H1 (cell line): ENCODE measurements at regions not wholly inside any gene's neighbourhood (a gene's known extent, or its start where the extent isn't known, plus 50 kb on each side); places are given as distances from the start of the nearest gene placed in this dataset.

Experiments
- EP300 ChIP-seq, 2 experiments: IDR thresholded peaks; 1 replicate in 1 of 2; 2 replicates in 1 of 2; pipeline ENCODE4 v1.6.1; 2011 to 2012; ENCODE audit warnings: low read depth in 2 of 2, low read length in 2 of 2, mild to moderate bottlenecking in 2 of 2, borderline replicate concordance in 1 of 2, inconsistent platforms in 1 of 2, moderate library complexity in 1 of 2
- HDAC6 ChIP-seq: IDR thresholded peaks from one replicate; pipeline ENCODE4 v1.7.1; 2012; ENCODE audit warnings: low read depth, mild to moderate bottlenecking, inconsistent platforms, low read length, moderate library complexity
- POLR2A ChIP-seq, 2 experiments: IDR thresholded peaks; 1 replicate in 1 of 2; 2 replicates in 1 of 2; pipeline ENCODE4 v1.6.1; 2011; ENCODE audit warnings: low read depth in 2 of 2, low read length in 2 of 2, mild to moderate bottlenecking in 2 of 2; ENCODE audit errors: control extremely low read depth in 1 of 2
- TF ChIP-seq, protein P1 (sequence below), 3 experiments: IDR thresholded peaks; 1 replicate in 2 of 3; 2 replicates in 1 of 3; pipeline versions ENCODE4 v1.5.1 to v1.6.1; 2011; ENCODE audit warnings: low read length in 3 of 3, mild to moderate bottlenecking in 3 of 3, inconsistent platforms in 2 of 3, low read depth in 1 of 3, moderate library complexity in 1 of 3; ENCODE audit not compliant: insufficient read depth in 1 of 3; ENCODE audit errors: control extremely low read depth in 1 of 3

DNA sequence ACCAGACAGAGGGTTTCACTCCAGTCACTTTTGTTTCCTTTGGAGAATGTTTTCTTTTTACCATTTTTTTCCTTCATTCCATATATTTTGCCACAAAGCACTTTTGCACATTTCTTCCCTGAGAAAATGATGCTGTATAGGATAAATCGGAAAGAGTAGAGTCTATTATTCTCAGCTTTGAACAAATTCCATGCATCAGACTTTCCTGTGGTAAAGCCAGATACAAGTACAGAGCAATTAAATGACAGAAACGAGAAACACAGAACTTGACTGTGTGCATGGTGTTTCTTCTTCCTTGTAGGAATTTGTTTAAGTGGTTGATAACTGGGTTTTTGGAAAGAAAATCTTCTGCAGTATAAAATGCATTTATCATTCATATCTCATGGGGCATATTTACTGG, 107.4 kb upstream of the CSNK1A1L start:
- TF ChIP-seq POLR2A (IDR thresholded peaks at IDR 0.05; ENCODE audit: control extremely low read depth in 1 of 2, low read depth in 2 of 2, low read length in 2 of 2) (no peak), HDAC6 (no peak), EP300 (IDR thresholded peaks at IDR 0.05; ENCODE audit: borderline replicate concordance in 1 of 2, low read depth in 2 of 2, low read length in 2 of 2) (no peak)
- TF ChIP-seq, protein P1, sequence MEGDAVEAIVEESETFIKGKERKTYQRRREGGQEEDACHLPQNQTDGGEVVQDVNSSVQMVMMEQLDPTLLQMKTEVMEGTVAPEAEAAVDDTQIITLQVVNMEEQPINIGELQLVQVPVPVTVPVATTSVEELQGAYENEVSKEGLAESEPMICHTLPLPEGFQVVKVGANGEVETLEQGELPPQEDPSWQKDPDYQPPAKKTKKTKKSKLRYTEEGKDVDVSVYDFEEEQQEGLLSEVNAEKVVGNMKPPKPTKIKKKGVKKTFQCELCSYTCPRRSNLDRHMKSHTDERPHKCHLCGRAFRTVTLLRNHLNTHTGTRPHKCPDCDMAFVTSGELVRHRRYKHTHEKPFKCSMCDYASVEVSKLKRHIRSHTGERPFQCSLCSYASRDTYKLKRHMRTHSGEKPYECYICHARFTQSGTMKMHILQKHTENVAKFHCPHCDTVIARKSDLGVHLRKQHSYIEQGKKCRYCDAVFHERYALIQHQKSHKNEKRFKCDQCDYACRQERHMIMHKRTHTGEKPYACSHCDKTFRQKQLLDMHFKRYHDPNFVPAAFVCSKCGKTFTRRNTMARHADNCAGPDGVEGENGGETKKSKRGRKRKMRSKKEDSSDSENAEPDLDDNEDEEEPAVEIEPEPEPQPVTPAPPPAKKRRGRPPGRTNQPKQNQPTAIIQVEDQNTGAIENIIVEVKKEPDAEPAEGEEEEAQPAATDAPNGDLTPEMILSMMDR (IDR thresholded peaks at IDR 0.05; ENCODE audit: control extremely low read depth in 1 of 3, insufficient read depth in 1 of 3, low read depth in 1 of 3, low read length in 3 of 3), result no peak
